GM12878 (cell line): ENCODE measurements at regions not wholly inside any gene's neighbourhood (a gene's known extent, or its start where the extent isn't known, plus 50 kb on each side); places are given as distances from the start of the nearest gene placed in this dataset.

Source experiments
- ATAC-seq: fragments of 200-7000 bp; cut with Tn5 transposase; 3 replicates; pipeline ENCODE4 v1.9.1; 2020; ENCODE audit warnings: mild to moderate bottlenecking, moderate library complexity
- BruUV-seq: library from RNA; stranded (reverse); fragments of 400-500 nt; replicated peaks from 2 replicates; lab custom pipeline; 2021; lab: Mats Ljungman, UMichigan
- CTCF ChIA-PET: fragments of 300-600 bp; sonication (Branson Sonifier 250); formaldehyde crosslinking; extraction: SDS; loops from one replicate; lab custom pipeline; 2021; ENCODE audit warnings: inconsistent platforms; lab: Yijun Ruan, JAX
- POLR2A ChIA-PET: fragments of 350-600 bp; formaldehyde crosslinking; extraction: SDS; loops from one replicate; lab custom pipeline; 2021; ENCODE audit warnings: inconsistent platforms; lab: Charles Lee
- RAD21 ChIA-PET: fragments of 300-600 bp; sonication (Branson Sonifier 250); formaldehyde crosslinking; loops from one replicate; lab custom pipeline; 2023; ENCODE audit warnings: antibody characterized with exemption; ENCODE audit not compliant: unreplicated experiment; lab: Charles Lee
- SMC1A ChIA-PET: fragments of 300-600 bp; sonication (Branson Sonifier 250); formaldehyde crosslinking; loops from one replicate; lab custom pipeline; 2023; ENCODE audit not compliant: unreplicated experiment, uncharacterized antibody; lab: Charles Lee
- DNase-seq: peaks from one replicate; pipeline ENCODE4 v3.0.0-alpha.2; 2011; ENCODE audit warnings: low read depth, low spot score
- FAIRE-seq: peaks from 3 replicates; lab custom pipeline; 2011; peaks lifted over from hg19 to GRCh38; lab: Jason Lieb, UNC
- H2AFZ ChIP-seq: 2 replicates; pipeline ENCODE4 v1.6.0; 2011; ENCODE audit warnings: low read depth, low read length, control low read depth; ENCODE audit not compliant: control insufficient read depth
- H3K27ac ChIP-seq: 2 replicates; pipeline ENCODE4 v1.5.1; 2011; ENCODE audit warnings: control low read depth; ENCODE audit not compliant: control insufficient read depth, insufficient read depth
- H3K27me3 ChIP-seq, 2 experiments: replicated peaks in 1 of 2; 2 replicates each; pipeline versions ENCODE4 v1.6.0 to v1.6.1; 2011; ENCODE audit warnings: low read length in 1 of 2; ENCODE audit not compliant: control insufficient read depth in 2 of 2, insufficient read depth in 2 of 2
- H3K36me3 ChIP-seq, 2 experiments: 2 replicates each; pipeline ENCODE4 v1.5.1; 2011; ENCODE audit warnings: low read length in 1 of 2; ENCODE audit not compliant: control insufficient read depth in 2 of 2, insufficient read depth in 2 of 2
- H3K4me1 ChIP-seq: 2 replicates; pipeline ENCODE4 v1.6.1; 2011; ENCODE audit warnings: mild to moderate bottlenecking, low read length, moderate library complexity, mixed read lengths; ENCODE audit not compliant: control insufficient read depth, insufficient read depth
- H3K4me2 ChIP-seq: 2 replicates; pipeline ENCODE4 v1.6.0; 2011; ENCODE audit warnings: control low read depth; ENCODE audit not compliant: control insufficient read depth, insufficient read depth
- H3K4me3 ChIP-seq: fragments of 200-600 bp; sonication (generic); 2 replicates; pipeline ENCODE4 v1.5.1; 2016
- H3K79me2 ChIP-seq: 2 replicates; pipeline ENCODE4 v1.6.0; 2011; ENCODE audit warnings: low read length; ENCODE audit not compliant: control insufficient read depth, insufficient read depth
- H3K9ac ChIP-seq: 2 replicates; pipeline ENCODE4 v1.8.0; 2011; ENCODE audit warnings: low read length, control low read depth, mixed read lengths; ENCODE audit not compliant: control insufficient read depth, insufficient read depth
- H3K9me3 ChIP-seq: replicated peaks from 3 replicates; pipeline ENCODE4 v1.5.1; 2011; ENCODE audit warnings: mild to moderate bottlenecking, low read length; ENCODE audit not compliant: control insufficient read depth, insufficient read depth
- H4K20me1 ChIP-seq: 2 replicates; pipeline ENCODE4 v1.6.0; 2011; ENCODE audit not compliant: control insufficient read depth, insufficient read depth
- ASH2L ChIP-seq: fragments of 300-600, 200-600 bp; sonication (generic); IDR thresholded peaks from 2 replicates; pipeline ENCODE4 v1.6.1; 2017; ENCODE audit warnings: low read depth, mild to moderate bottlenecking, borderline replicate concordance
- ATF7 ChIP-seq: fragments of 450-650 bp; IDR thresholded peaks from 2 replicates; pipeline ENCODE4 v1.6.1; 2016; ENCODE audit warnings: low read depth, mild to moderate bottlenecking
- BACH1 ChIP-seq: fragments of 450-650 bp; IDR thresholded peaks from 2 replicates; pipeline ENCODE4 v1.6.1; 2017; ENCODE audit warnings: mild to moderate bottlenecking, borderline replicate concordance
- BMI1 ChIP-seq: fragments of 450-650 bp; IDR thresholded peaks from 2 replicates; pipeline ENCODE4 v1.6.1; 2016; ENCODE audit warnings: mild to moderate bottlenecking, moderate library complexity, borderline replicate concordance
- CHD1 ChIP-seq: IDR thresholded peaks from 2 replicates; pipeline ENCODE4 v1.6.1; 2012; ENCODE audit warnings: low read depth, low read length, improper control_type of control experiment
- DPF2 ChIP-seq: fragments of 450-650 bp; IDR thresholded peaks from 2 replicates; pipeline ENCODE4 v1.6.1; 2017; ENCODE audit warnings: mild to moderate bottlenecking
- MLLT1 ChIP-seq: fragments of 450-650 bp; IDR thresholded peaks from 2 replicates; pipeline ENCODE4 v1.6.1; 2016; ENCODE audit warnings: mild to moderate bottlenecking
- PBX3 ChIP-seq: IDR thresholded peaks from 2 replicates; pipeline ENCODE4 v1.6.1; 2011; ENCODE audit warnings: mild to moderate bottlenecking, low read depth, low read length, moderate library complexity; ENCODE audit not compliant: insufficient replicate concordance
- POLR2AphosphoS5 ChIP-seq: IDR thresholded peaks from 2 replicates; pipeline ENCODE4 v1.6.1; 2011; ENCODE audit warnings: mild to moderate bottlenecking, low read length, inconsistent platforms
- SMAD5 ChIP-seq: IDR thresholded peaks from 2 replicates; pipeline ENCODE4 v1.6.1; 2016; ENCODE audit warnings: antibody characterized with exemption, low read depth
- STAT1 ChIP-seq: fragments of 450-650 bp; conservative IDR thresholded peaks from 2 replicates; pipeline ENCODE4 v1.6.1; 2014; ENCODE audit warnings: antibody characterized with exemption, mild to moderate bottlenecking
- TAF1 ChIP-seq: IDR thresholded peaks from 2 replicates; pipeline ENCODE4 v1.6.1; 2011; ENCODE audit warnings: mild to moderate bottlenecking, low read depth, low read length, borderline replicate concordance
- TBL1XR1 ChIP-seq: IDR thresholded peaks from 2 replicates; pipeline ENCODE4 v1.6.1; 2012; ENCODE audit warnings: low read depth, low read length, improper control_type of control experiment
- TCF3 ChIP-seq: IDR thresholded peaks from 2 replicates; pipeline ENCODE4 v1.6.1; 2012; ENCODE audit warnings: low read depth, mild to moderate bottlenecking, low read length, borderline replicate concordance; ENCODE audit not compliant: insufficient read depth
- ZBED1 ChIP-seq: IDR thresholded peaks from 2 replicates; pipeline ENCODE4 v1.6.1; 2016; ENCODE audit warnings: borderline replicate concordance
- ZNF687 ChIP-seq: fragments of 450-650 bp; IDR thresholded peaks from 2 replicates; pipeline ENCODE4 v1.6.1; 2017; ENCODE audit warnings: mild to moderate bottlenecking, moderate library complexity
- ZZZ3 ChIP-seq: IDR thresholded peaks from 2 replicates; pipeline ENCODE4 v1.6.1; 2011; ENCODE audit warnings: low read depth; ENCODE audit not compliant: control insufficient read depth, insufficient read length
- WGBS: methylation state at CpG from one replicate; pipeline ENCODE4 v1.1.6; 2016; ENCODE audit warnings: low lambda C conversion rate; ENCODE audit not compliant: insufficient replicate concordance, insufficient coverage; ENCODE audit errors: missing lambda C conversion rate; 5-methylcytosine and 5-hydroxymethylcytosine counted together
- in situ Hi-C: fragments of 300-500 bp; cut with MboI; formaldehyde crosslinking; loops from 9 replicates; pipeline ENCODE4 v1.14.3; 2018; ENCODE audit warnings: mixed read lengths
- intact Hi-C: fragments of 100-400 bp; cut with micrococcal nuclease; formaldehyde crosslinking; loops from one replicate; pipeline ENCODE4 v1.14.2; 2022; ENCODE audit not compliant: unreplicated experiment

GRCh38 chr17:22511431-22511830 lies 819.1 kb downstream of the KCNJ18 start:
- Histone ChIP-seq H3K9ac (no peak overlapping the region), H3K4me1 (no peaks in the 10 kb centered on the region), H3K9me3 (no peaks in the 10 kb centered on the region; the same call in 2 of the 3 replicates), H3K79me2 (no peaks in the 10 kb centered on the region), H3K27ac (no peak overlapping the region), H3K4me2 (no peak overlapping the region), H2AFZ (no peak overlapping the region), H3K4me3 (no peak overlapping the region), H4K20me1 (no peaks in the 10 kb centered on the region), H3K36me3 (no peaks in the 10 kb centered on the region), H3K27me3 (no peaks in the 10 kb centered on the region)
- POLR2A ChIA-PET = no interaction called here
- in situ Hi-C loops = no loop called here
- FAIRE-seq = no peak
- CTCF ChIA-PET = no interaction called here
- WGBS = 38% methylated on average over 1 of the region's 1 CpG
- intact Hi-C loops = no loop called here
- RAD21 ChIA-PET = no interaction called here
- no TSS peak for BruUV-seq
- SMC1A ChIA-PET = no interaction called here
- no peak for DNase-seq
- TF ChIP-seq CHD1 (no peak), DPF2 (no peak), TAF1 (no peak), ZBED1 (no peak), MLLT1 (no peak), STAT1 (no peak), ZZZ3 (no peak), ATF7 (no peak), PBX3 (no peak), ZNF687 (no peak), TCF3 (no peak), SMAD5 (no peak), POLR2AphosphoS5 (no peak), TBL1XR1 (no peak), ASH2L (no peak), BACH1 (no peak), BMI1 (no peak)
- ATAC-seq = no peak
